ENCODE measurements at regions not wholly inside any gene's neighbourhood (a gene's known extent, or its start where the extent isn't known, plus 50 kb on each side); places are given as distances from the start of the nearest gene placed in this dataset.

DNA sequence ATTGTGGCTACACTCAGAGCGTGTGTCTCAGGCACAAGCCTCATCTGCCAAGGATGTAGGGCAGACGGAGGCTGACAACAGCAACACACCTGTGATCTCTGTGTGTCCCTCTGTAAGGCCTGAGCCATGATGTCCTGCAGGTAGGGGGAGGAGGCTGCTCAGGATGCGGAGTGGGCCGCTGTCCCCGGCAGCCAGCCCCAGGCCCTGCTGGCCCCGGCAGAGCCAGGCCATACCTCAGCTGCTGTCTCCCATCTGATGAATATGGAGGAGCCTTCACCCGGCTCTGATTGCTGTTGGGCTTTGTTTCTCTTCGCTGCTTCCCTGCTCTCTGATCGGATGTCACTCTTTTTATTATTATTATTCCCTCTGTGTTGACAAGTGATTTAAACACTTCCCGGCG, 83.6 kb upstream of the NCAM1 start:
- no peaks in the 10 kb centered on the region for H3K36me3 ChIP-seq (replicated peaks in 1 of 2; ENCODE audit: control insufficient read depth in 1 of 2, insufficient read depth in 2 of 2, low read length in 2 of 2)
- no peak for ATAC-seq
- H3K79me2 ChIP-seq (ENCODE audit: insufficient read depth, low read length) = no peaks in the 10 kb centered on the region
- H3K27ac ChIP-seq (ENCODE audit: extremely low read length, insufficient read depth, low read length) = no peak overlapping the region
- no TSS peak for BruUV-seq (replicated peaks)
- H3K27me3 ChIP-seq (ENCODE audit: control insufficient read depth in 1 of 2, insufficient read depth in 2 of 2, low read length in 2 of 2) = peaks cover 1 to 18% of the 10 kb centered on the region in 2 experiments; a peak in 2 of 5 replicates
- in situ Hi-C loops (cut with HindIII; ENCODE audit: extremely low pct_ligation_motif_present, low pct_unique_long_range_greater_than_20kb) (no loop called here), intact Hi-C loops (cut with micrococcal nuclease; ENCODE audit: unreplicated experiment) (no loop called here)
- WGBS (ENCODE audit: low lambda C conversion rate) = 40% methylated on average over 10 of the region's 11 CpGs
- no peak for FAIRE-seq
- DNase-seq (ENCODE audit: low spot score) = no peak
- H3K9ac ChIP-seq (ENCODE audit: insufficient read depth, low read depth, low read length) = no peak overlapping the region
- no peaks in the 10 kb centered on the region for H3K9me3 ChIP-seq (ENCODE audit: low read length)
- ChIA-PET POLR2A (no interaction called here), CTCF (ENCODE audit: low intra/inter-chr PET ratio, low total read pairs) (no interaction called here)
- no peak overlapping the region for H3K4me3 ChIP-seq (replicated peaks in 1 of 3; ENCODE audit: insufficient read depth in 1 of 3, low read depth in 2 of 3, low read length in 3 of 3)
- no peaks in the 10 kb centered on the region for H3K4me1 ChIP-seq (ENCODE audit: insufficient read depth, low read length)
- H2AFZ ChIP-seq (ENCODE audit: low read length) = no peak overlapping the region
- no peak overlapping the region for H3K4me2 ChIP-seq (ENCODE audit: low read depth, low read length)
- no peaks in the 10 kb centered on the region for H4K20me1 ChIP-seq (ENCODE audit: insufficient read depth, low read length)
- TF ChIP-seq BORCS8-MEF2B (CRISPR knock-in tag; IDR thresholded peaks at IDR 0.05) (no peak), IKZF4 (CRISPR knock-in tag; IDR thresholded peaks at IDR 0.05; ENCODE audit: borderline replicate concordance, low read depth, not compliant biosample characterization) (no peak), SMAD3 (CRISPR knock-in tag; IDR thresholded peaks at IDR 0.05) (no peak), JDP2 (CRISPR knock-in tag; IDR thresholded peaks at IDR 0.05; ENCODE audit: borderline replicate concordance) (no peak), ZBTB21 (CRISPR knock-in tag; IDR thresholded peaks at IDR 0.05) (no peak), ZNF83 (CRISPR knock-in tag; IDR thresholded peaks at IDR 0.05; ENCODE audit: borderline replicate concordance) (no peak), KAT8 (CRISPR knock-in tag; IDR thresholded peaks at IDR 0.05) (no peak)
- TF ChIP-seq, protein P1, sequence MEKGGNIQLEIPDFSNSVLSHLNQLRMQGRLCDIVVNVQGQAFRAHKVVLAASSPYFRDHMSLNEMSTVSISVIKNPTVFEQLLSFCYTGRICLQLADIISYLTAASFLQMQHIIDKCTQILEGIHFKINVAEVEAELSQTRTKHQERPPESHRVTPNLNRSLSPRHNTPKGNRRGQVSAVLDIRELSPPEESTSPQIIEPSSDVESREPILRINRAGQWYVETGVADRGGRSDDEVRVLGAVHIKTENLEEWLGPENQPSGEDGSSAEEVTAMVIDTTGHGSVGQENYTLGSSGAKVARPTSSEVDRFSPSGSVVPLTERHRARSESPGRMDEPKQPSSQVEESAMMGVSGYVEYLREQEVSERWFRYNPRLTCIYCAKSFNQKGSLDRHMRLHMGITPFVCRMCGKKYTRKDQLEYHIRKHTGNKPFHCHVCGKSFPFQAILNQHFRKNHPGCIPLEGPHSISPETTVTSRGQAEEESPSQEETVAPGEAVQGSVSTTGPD (CRISPR knock-in tag; IDR thresholded peaks at IDR 0.05) = no peak
- TF ChIP-seq, protein P2, sequence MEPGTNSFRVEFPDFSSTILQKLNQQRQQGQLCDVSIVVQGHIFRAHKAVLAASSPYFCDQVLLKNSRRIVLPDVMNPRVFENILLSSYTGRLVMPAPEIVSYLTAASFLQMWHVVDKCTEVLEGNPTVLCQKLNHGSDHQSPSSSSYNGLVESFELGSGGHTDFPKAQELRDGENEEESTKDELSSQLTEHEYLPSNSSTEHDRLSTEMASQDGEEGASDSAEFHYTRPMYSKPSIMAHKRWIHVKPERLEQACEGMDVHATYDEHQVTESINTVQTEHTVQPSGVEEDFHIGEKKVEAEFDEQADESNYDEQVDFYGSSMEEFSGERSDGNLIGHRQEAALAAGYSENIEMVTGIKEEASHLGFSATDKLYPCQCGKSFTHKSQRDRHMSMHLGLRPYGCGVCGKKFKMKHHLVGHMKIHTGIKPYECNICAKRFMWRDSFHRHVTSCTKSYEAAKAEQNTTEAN (CRISPR knock-in tag; conservative IDR thresholded peaks at IDR 0.05) = no peak

Measured in HepG2 (cell line).